ENCODE measurements at regions not wholly inside any gene's neighbourhood (a gene's known extent, or its start where the extent isn't known, plus 50 kb on each side); places are given as distances from the start of the nearest gene placed in this dataset.

GRCh38 chr6:147758303-147758702 lies 249.8 kb downstream of the SAMD5 start:
- Mint-ChIP-seq H3K27ac (no peak overlapping the region), H3K9me3 (peaks cover 0 to 2% (median 0%) of the 10 kb centered on the region in 5 donors), H3K4me1 (no peaks in the 10 kb centered on the region), H3K27me3 (no peaks in the 10 kb centered on the region), H3K36me3 (no peaks in the 10 kb centered on the region), H3K4me3 (no peak overlapping the region)
- Histone ChIP-seq H3K27ac (ENCODE audit: low read depth, low read length) (no peak overlapping the region), H3K9me3 (ENCODE audit: low read length) (no peaks in the 10 kb centered on the region), H3K36me3 (ENCODE audit: insufficient read depth, low read length) (no peaks in the 10 kb centered on the region), H3K27me3 (ENCODE audit: insufficient read depth, low read length, poor library complexity, severe bottlenecking) (no peaks in the 10 kb centered on the region), H3K4me1 (ENCODE audit: insufficient read depth, low read length) (no peaks in the 10 kb centered on the region), H3K4me3 (ENCODE audit: low read length) (no peak overlapping the region)
- DNase-seq: no peak
- ChIA-PET CTCF (no interaction called here), POLR2A (no interaction called here)

- no peaks in the 10 kb centered on the region for H3K4me1 ChIP-seq (ENCODE audit: insufficient read depth, low read length)
- H3K9me3 Mint-ChIP-seq: peaks cover 0 to 2% (median 0%) of the 10 kb centered on the region in 5 donors
- H3K4me1 Mint-ChIP-seq: no peaks in the 10 kb centered on the region
- ChIA-PET POLR2A (no interaction called here), CTCF (no interaction called here)
- no peaks in the 10 kb centered on the region for H3K36me3 Mint-ChIP-seq
- no peak for DNase-seq
- no peak overlapping the region for H3K4me3 ChIP-seq (ENCODE audit: low read length)
- H3K27me3 Mint-ChIP-seq: no peaks in the 10 kb centered on the region
- H3K36me3 ChIP-seq (ENCODE audit: insufficient read depth, low read length): no peaks in the 10 kb centered on the region
- no peaks in the 10 kb centered on the region for H3K27me3 ChIP-seq (ENCODE audit: insufficient read depth, low read length, poor library complexity, severe bottlenecking)
- H3K9me3 ChIP-seq (ENCODE audit: low read length): no peaks in the 10 kb centered on the region
- no peak overlapping the region for H3K4me3 Mint-ChIP-seq
- H3K27ac ChIP-seq (ENCODE audit: low read depth, low read length): no peak overlapping the region
- H3K27ac Mint-ChIP-seq: no peak overlapping the region
These were observed 250.6 kb downstream of the SAMD5 start for GRCh38 chr6:147759093-147759492.

- H3K9me3 Mint-ChIP-seq: peaks cover 0 to 2% (median 0%) of the 10 kb centered on the region in 5 donors
- Histone ChIP-seq H3K27me3 (ENCODE audit: insufficient read depth, low read length, poor library complexity, severe bottlenecking) (no peaks in the 10 kb centered on the region), H3K36me3 (ENCODE audit: insufficient read depth, low read length) (no peaks in the 10 kb centered on the region), H3K4me3 (ENCODE audit: low read length) (no peak overlapping the region), H3K4me1 (ENCODE audit: insufficient read depth, low read length) (no peaks in the 10 kb centered on the region), H3K27ac (ENCODE audit: low read depth, low read length) (no peak overlapping the region), H3K9me3 (ENCODE audit: low read length) (no peaks in the 10 kb centered on the region)
- no peaks in the 10 kb centered on the region for H3K4me1 Mint-ChIP-seq
- H3K27me3 Mint-ChIP-seq: no peaks in the 10 kb centered on the region
- ChIA-PET CTCF (no interaction called here), POLR2A (no interaction called here)
- no peak overlapping the region for H3K4me3 Mint-ChIP-seq
- H3K27ac Mint-ChIP-seq: no peak overlapping the region
- no peak for DNase-seq
- H3K36me3 Mint-ChIP-seq: no peaks in the 10 kb centered on the region
These were observed 251.0 kb downstream of the SAMD5 start for GRCh38 chr6:147759536-147759935.

GRCh38 chr6:147765541-147765940 lies 257.1 kb downstream of the SAMD5 start:
- CTCF ChIA-PET: no interaction called here
- Mint-ChIP-seq H3K4me3 (no peak overlapping the region), H3K27me3 (peaks cover 0 to 4% of the 10 kb centered on the region in 2 donors), H3K27ac (no peak overlapping the region), H3K4me1 (no peaks in the 10 kb centered on the region), H3K36me3 (no peaks in the 10 kb centered on the region), H3K9me3 (no peaks in the 10 kb centered on the region)
- POLR2A ChIA-PET: no interaction called here
- Histone ChIP-seq H3K36me3 (ENCODE audit: insufficient read depth, low read length) (no peaks in the 10 kb centered on the region), H3K9me3 (ENCODE audit: low read length) (no peaks in the 10 kb centered on the region), H3K27ac (ENCODE audit: low read depth, low read length) (no peak overlapping the region), H3K4me1 (ENCODE audit: insufficient read depth, low read length) (no peaks in the 10 kb centered on the region), H3K27me3 (ENCODE audit: insufficient read depth, low read length, poor library complexity, severe bottlenecking) (no peaks in the 10 kb centered on the region), H3K4me3 (ENCODE audit: low read length) (no peak overlapping the region)
- no peak for DNase-seq

GRCh38 chr6:147768969-147769368 lies 260.5 kb downstream of the SAMD5 start:
- Mint-ChIP-seq H3K4me3 (no peak overlapping the region), H3K27ac (no peak overlapping the region), H3K27me3 (peaks cover 0 to 4% of the 10 kb centered on the region in 2 donors), H3K36me3 (no peaks in the 10 kb centered on the region), H3K4me1 (no peaks in the 10 kb centered on the region), H3K9me3 (no peaks in the 10 kb centered on the region)
- Histone ChIP-seq H3K9me3 (ENCODE audit: low read length) (no peaks in the 10 kb centered on the region), H3K27me3 (ENCODE audit: insufficient read depth, low read length, poor library complexity, severe bottlenecking) (no peaks in the 10 kb centered on the region), H3K27ac (ENCODE audit: low read depth, low read length) (no peak overlapping the region), H3K36me3 (ENCODE audit: insufficient read depth, low read length) (no peaks in the 10 kb centered on the region), H3K4me1 (ENCODE audit: insufficient read depth, low read length) (no peaks in the 10 kb centered on the region), H3K4me3 (ENCODE audit: low read length) (no peak overlapping the region)
- ChIA-PET POLR2A (no interaction called here), CTCF (no interaction called here)
- DNase-seq: no peak

GRCh38 chr6:147769496-147770087 lies 261.1 kb downstream of the SAMD5 start:
- Mint-ChIP-seq H3K36me3 (no peaks in the 10 kb centered on the region), H3K27ac (no peak overlapping the region), H3K9me3 (no peaks in the 10 kb centered on the region), H3K27me3 (peaks cover 0 to 4% of the 10 kb centered on the region in 2 donors), H3K4me3 (no peak overlapping the region), H3K4me1 (no peaks in the 10 kb centered on the region)
- no peak overlapping the region for H3K4me3 ChIP-seq (ENCODE audit: low read length)
- H3K9me3 ChIP-seq (ENCODE audit: low read length): no peaks in the 10 kb centered on the region
- H3K27ac ChIP-seq (ENCODE audit: low read depth, low read length): no peak overlapping the region
- no peaks in the 10 kb centered on the region for H3K36me3 ChIP-seq (ENCODE audit: insufficient read depth, low read length)
- no peaks in the 10 kb centered on the region for H3K4me1 ChIP-seq (ENCODE audit: insufficient read depth, low read length)
- ChIA-PET POLR2A (no interaction called here), CTCF (no interaction called here)
- DNase-seq: no peak
- no peaks in the 10 kb centered on the region for H3K27me3 ChIP-seq (ENCODE audit: insufficient read depth, low read length, poor library complexity, severe bottlenecking)

GRCh38 chr6:147770221-147770620 lies 261.7 kb downstream of the SAMD5 start:
- no peak for DNase-seq

GRCh38 chr6:147772724-147773123 lies 264.2 kb downstream of the SAMD5 start:
- Mint-ChIP-seq H3K36me3 (no peaks in the 10 kb centered on the region), H3K4me3 (no peak overlapping the region), H3K9me3 (no peaks in the 10 kb centered on the region), H3K27me3 (no peaks in the 10 kb centered on the region), H3K27ac (no peak overlapping the region), H3K4me1 (no peaks in the 10 kb centered on the region)
- H3K4me1 ChIP-seq (ENCODE audit: insufficient read depth, low read length): no peaks in the 10 kb centered on the region
- ChIA-PET CTCF (no interaction called here), POLR2A (no interaction called here)
- H3K27me3 ChIP-seq (ENCODE audit: insufficient read depth, low read length, poor library complexity, severe bottlenecking): no peaks in the 10 kb centered on the region
- H3K9me3 ChIP-seq (ENCODE audit: low read length): no peaks in the 10 kb centered on the region
- no peaks in the 10 kb centered on the region for H3K36me3 ChIP-seq (ENCODE audit: insufficient read depth, low read length)
- no peak overlapping the region for H3K27ac ChIP-seq (ENCODE audit: low read depth, low read length)
- no peak overlapping the region for H3K4me3 ChIP-seq (ENCODE audit: low read length)
- DNase-seq: no peak

More at GRCh38 chr6:147770221-147770620, 261.7 kb downstream of the SAMD5 start:
- no peaks in the 10 kb centered on the region for H3K9me3 ChIP-seq (ENCODE audit: low read length)
- no peaks in the 10 kb centered on the region for H3K9me3 Mint-ChIP-seq
- no peak overlapping the region for H3K4me3 Mint-ChIP-seq
- H3K4me3 ChIP-seq (ENCODE audit: low read length): no peak overlapping the region
- H3K27me3 Mint-ChIP-seq: peaks cover 0 to 4% of the 10 kb centered on the region in 2 donors
- ChIA-PET CTCF (no interaction called here), POLR2A (no interaction called here)
- no peak overlapping the region for H3K27ac Mint-ChIP-seq
- H3K36me3 ChIP-seq (ENCODE audit: insufficient read depth, low read length): no peaks in the 10 kb centered on the region
- no peaks in the 10 kb centered on the region for H3K4me1 Mint-ChIP-seq
- no peaks in the 10 kb centered on the region for H3K27me3 ChIP-seq (ENCODE audit: insufficient read depth, low read length, poor library complexity, severe bottlenecking)
- H3K27ac ChIP-seq (ENCODE audit: low read depth, low read length): no peak overlapping the region
- no peaks in the 10 kb centered on the region for H3K4me1 ChIP-seq (ENCODE audit: insufficient read depth, low read length)
- no peaks in the 10 kb centered on the region for H3K36me3 Mint-ChIP-seq

GRCh38 chr6:147774856-147775255 lies 266.4 kb downstream of the SAMD5 start:
- Histone ChIP-seq H3K27ac (ENCODE audit: low read depth, low read length) (no peak overlapping the region), H3K27me3 (ENCODE audit: insufficient read depth, low read length, poor library complexity, severe bottlenecking) (no peaks in the 10 kb centered on the region), H3K9me3 (ENCODE audit: low read length) (no peaks in the 10 kb centered on the region), H3K4me3 (ENCODE audit: low read length) (no peak overlapping the region), H3K36me3 (ENCODE audit: insufficient read depth, low read length) (no peaks in the 10 kb centered on the region), H3K4me1 (ENCODE audit: insufficient read depth, low read length) (no peaks in the 10 kb centered on the region)
- no peaks in the 10 kb centered on the region for H3K27me3 Mint-ChIP-seq
- H3K27ac Mint-ChIP-seq: no peak overlapping the region
- H3K4me1 Mint-ChIP-seq: no peaks in the 10 kb centered on the region
- H3K9me3 Mint-ChIP-seq: peaks cover 0 to 2% (median 0%) of the 10 kb centered on the region in 5 donors
- H3K36me3 Mint-ChIP-seq: no peaks in the 10 kb centered on the region
- DNase-seq: no peak
- H3K4me3 Mint-ChIP-seq: no peak overlapping the region
- CTCF ChIA-PET: no interaction called here
- POLR2A ChIA-PET: no interaction called here

Data from CD8-positive, alpha-beta memory T cell (primary cell).